Neutrophil (primary cell): ENCODE measurements at regions not wholly inside any gene's neighbourhood (a gene's known extent, or its start where the extent isn't known, plus 50 kb on each side); places are given as distances from the start of the nearest gene placed in this dataset.

Source experiments
- H3K27ac ChIP-seq: fragments of 200-600 bp; sonication (generic); 2 replicates; pipeline ENCODE4 v1.5.1; 2016; ENCODE audit warnings: mild to moderate bottlenecking, moderate library complexity
- H3K27me3 ChIP-seq: fragments of 200-600 bp; sonication (generic); 2 replicates; pipeline ENCODE4 v1.6.0; 2016; ENCODE audit warnings: mild to moderate bottlenecking
- H3K36me3 ChIP-seq: fragments of 200-600 bp; sonication (generic); 2 replicates; pipeline ENCODE4 v1.5.1; 2017
- H3K4me1 ChIP-seq, 2 experiments: fragments of 200-600 bp in 1 of 2; sonication (generic) in 1 of 2; 1 replicate in 1 of 2; 2 replicates in 1 of 2; pipeline versions ENCODE4 v1.5.1 to v1.6.1; 2013 to 2016; ENCODE audit warnings: low read depth in 1 of 2, low read length in 1 of 2, mild to moderate bottlenecking in 1 of 2, moderate library complexity in 1 of 2; ENCODE audit not compliant: control insufficient read depth in 1 of 2, insufficient read depth in 1 of 2
- H3K4me3 ChIP-seq, 2 experiments: fragments of 200-600 bp in 1 of 2; sonication (generic) in 1 of 2; 1 replicate in 1 of 2; 2 replicates in 1 of 2; pipeline ENCODE4 v1.5.1; 2013 to 2016; ENCODE audit warnings: low read depth in 1 of 2, low read length in 1 of 2, mild to moderate bottlenecking in 1 of 2, moderate library complexity in 1 of 2
- H3K9me3 ChIP-seq: fragments of 200-600 bp; sonication (generic); 2 replicates; pipeline ENCODE4 v1.5.1; 2016
- CTCF ChIP-seq: fragments of 200-600 bp; sonication (generic); IDR thresholded peaks from 2 replicates; pipeline ENCODE4 v1.5.1; 2016; ENCODE audit warnings: antibody characterized with exemption

GRCh38 chr4:53788011-53788410 lies 196.7 kb upstream of the LNX1 start:
- no peak for TF ChIP-seq CTCF

GRCh38 chr4:53786632-53787031 lies 195.3 kb upstream of the LNX1 start:
- Histone ChIP-seq H3K36me3 (no peaks in the 10 kb centered on the region), H3K27ac (no peak overlapping the region), H3K4me3 (no peak overlapping the region), H3K9me3 (no peaks in the 10 kb centered on the region), H3K27me3 (no peaks in the 10 kb centered on the region), H3K4me1 (no peaks in the 10 kb centered on the region)
- TF ChIP-seq CTCF: no peak

More at GRCh38 chr4:53788011-53788410, 196.7 kb upstream of the LNX1 start:
- Histone ChIP-seq H3K9me3 (no peaks in the 10 kb centered on the region), H3K4me1 (no peaks in the 10 kb centered on the region), H3K36me3 (no peaks in the 10 kb centered on the region), H3K27me3 (no peaks in the 10 kb centered on the region), H3K4me3 (no peak overlapping the region), H3K27ac (no peak overlapping the region)

GRCh38 chr4:53785996-53786395 lies 194.7 kb upstream of the LNX1 start:
- no peaks in the 10 kb centered on the region for H3K9me3 ChIP-seq
- H3K4me1 ChIP-seq: no peaks in the 10 kb centered on the region

GRCh38 chr4:53784112-53784511 lies 192.8 kb upstream of the LNX1 start:
- Histone ChIP-seq H3K4me1 (no peaks in the 10 kb centered on the region), H3K27ac (no peak overlapping the region), H3K9me3 (no peaks in the 10 kb centered on the region), H3K36me3 (no peaks in the 10 kb centered on the region), H3K4me3 (no peak overlapping the region), H3K27me3 (no peaks in the 10 kb centered on the region)
- TF ChIP-seq CTCF: no peak

More at GRCh38 chr4:53785996-53786395, 194.7 kb upstream of the LNX1 start:
- H3K27me3 ChIP-seq: no peaks in the 10 kb centered on the region
- no peak for TF ChIP-seq CTCF
- no peak overlapping the region for H3K4me3 ChIP-seq
- H3K27ac ChIP-seq: no peak overlapping the region
- no peaks in the 10 kb centered on the region for H3K36me3 ChIP-seq

GRCh38 chr4:53783208-53783859 lies 192.0 kb upstream of the LNX1 start:
- Histone ChIP-seq H3K36me3 (no peaks in the 10 kb centered on the region), H3K27me3 (no peaks in the 10 kb centered on the region), H3K9me3 (no peaks in the 10 kb centered on the region), H3K27ac (no peak overlapping the region), H3K4me1 (no peaks in the 10 kb centered on the region), H3K4me3 (no peak overlapping the region)
- TF ChIP-seq CTCF: no peak
